ENCODE measurements at regions not wholly inside any gene's neighbourhood (a gene's known extent, or its start where the extent isn't known, plus 50 kb on each side); places are given as distances from the start of the nearest gene placed in this dataset.

DNA sequence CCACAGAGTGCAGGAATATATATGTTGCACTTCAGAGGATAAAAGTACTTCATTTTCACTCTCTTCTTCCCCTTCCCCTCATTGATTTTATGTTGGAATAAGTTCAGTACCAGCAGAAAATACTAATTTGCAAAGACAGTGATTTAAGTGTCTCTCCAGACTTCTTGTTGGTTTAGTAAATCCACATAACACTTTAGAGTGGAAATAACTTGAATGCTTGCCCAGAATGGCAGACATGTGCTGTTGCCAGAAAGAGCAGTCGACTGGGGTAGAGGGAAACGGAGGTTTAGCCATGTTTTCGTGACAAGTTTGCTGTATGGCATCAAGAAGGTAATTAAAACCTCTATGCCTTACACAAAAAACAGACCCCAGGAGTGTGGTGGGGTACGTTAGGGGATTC lies 246.0 kb upstream of the CXCR4 start:
- no peaks in the 10 kb centered on the region for H3K4me1 ChIP-seq
- H3K27ac ChIP-seq = no peak overlapping the region
- TF ChIP-seq CTCF (IDR thresholded peaks at IDR 0.05) (no peak), POLR2A (IDR thresholded peaks at IDR 0.05) (no peak), EP300 (IDR thresholded peaks at IDR 0.05) (no peak)
- DNase-seq (ENCODE audit: low spot score in 2 of 2) = no peak
- WGBS, 2 donors = 38 to 40% methylated on average over 4 of the region's 4 CpGs
- peaks cover 0 to 15% (median 2%) of the 10 kb centered on the region in 4 donors for H3K9me3 ChIP-seq
- H3K4me3 ChIP-seq = no peak overlapping the region
- H3K36me3 ChIP-seq = no peaks in the 10 kb centered on the region
- H3K27me3 ChIP-seq = no peaks in the 10 kb centered on the region

DNA sequence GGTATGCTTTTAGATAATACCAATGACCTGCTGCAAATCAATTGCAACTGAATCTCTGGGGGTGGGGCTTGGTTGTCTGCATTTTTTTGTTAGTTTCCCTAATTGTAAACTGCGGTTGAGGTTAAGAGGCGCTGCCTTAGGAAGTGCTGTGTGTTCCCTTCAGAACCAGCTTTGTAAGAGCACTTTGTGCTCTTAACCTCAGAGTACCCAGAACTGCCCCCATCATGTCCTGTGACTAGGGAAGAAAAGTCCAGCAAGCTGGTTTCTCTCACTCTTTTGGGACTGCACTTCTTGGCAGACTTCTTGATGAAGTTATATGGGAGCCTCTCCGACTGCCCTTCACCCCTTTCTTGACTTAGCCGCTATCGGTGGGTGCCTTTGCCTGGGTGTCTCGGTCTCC lies 245.5 kb upstream of the CXCR4 start:
- Histone ChIP-seq H3K4me1 (no peaks in the 10 kb centered on the region), H3K36me3 (no peaks in the 10 kb centered on the region), H3K4me3 (no peak overlapping the region), H3K9me3 (peaks cover 0 to 14% (median 2%) of the 10 kb centered on the region in 4 donors), H3K27ac (no peak overlapping the region), H3K27me3 (no peaks in the 10 kb centered on the region)
- no peak for DNase-seq (ENCODE audit: low spot score in 2 of 2)
- WGBS, 2 donors = 73 to 78% methylated on average over 6 of the region's 6 CpGs
- TF ChIP-seq EP300 (IDR thresholded peaks at IDR 0.05) (no peak), CTCF (IDR thresholded peaks at IDR 0.05) (no peak), POLR2A (IDR thresholded peaks at IDR 0.05) (no peak)

DNA sequence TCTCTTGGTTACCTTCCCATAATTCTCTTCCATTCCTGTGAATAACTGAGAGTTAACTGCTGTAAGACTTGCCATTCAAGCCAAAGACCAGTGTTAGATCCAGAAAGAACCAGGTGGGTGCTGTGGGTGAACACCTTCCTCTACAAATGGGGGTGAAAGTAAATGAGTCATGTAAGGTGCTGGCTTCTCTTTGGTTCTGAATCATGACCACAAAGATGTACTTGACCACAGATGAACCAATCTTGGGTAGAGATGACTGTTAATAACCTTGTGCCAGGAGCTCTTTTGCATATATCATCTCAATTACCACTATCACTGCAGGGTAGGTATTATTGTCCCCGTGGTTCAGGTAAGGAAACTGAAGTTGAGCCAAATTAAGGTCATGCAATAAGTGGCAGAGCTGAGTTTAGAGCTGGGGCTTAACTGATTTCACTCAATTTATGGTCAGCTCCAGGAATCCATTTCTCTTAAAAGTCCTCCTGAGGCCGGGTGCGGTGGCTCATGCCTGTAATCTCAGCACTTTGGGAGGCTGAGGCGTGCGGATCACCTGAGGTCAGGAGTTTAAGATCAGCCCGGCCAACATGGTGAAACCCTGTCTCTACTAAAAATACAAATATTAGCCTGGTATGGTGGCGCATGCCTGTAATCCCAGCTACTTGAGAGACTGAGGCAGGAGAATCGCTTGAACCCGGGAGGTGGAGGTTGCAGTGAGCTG lies 244.9 kb upstream of the CXCR4 start:
- no peaks in the 10 kb centered on the region for H3K4me1 ChIP-seq
- no peak overlapping the region for H3K27ac ChIP-seq
- WGBS, 2 donors = 93 to 94% methylated on average over 9 of the region's 9 CpGs
- no peaks in the 10 kb centered on the region for H3K36me3 ChIP-seq
- H3K27me3 ChIP-seq = no peaks in the 10 kb centered on the region
- H3K4me3 ChIP-seq = no peak overlapping the region
- TF ChIP-seq POLR2A (IDR thresholded peaks at IDR 0.05) = no peak
- H3K9me3 ChIP-seq = peaks cover 0 to 7% (median 2%) of the 10 kb centered on the region in 4 donors
- no peak for DNase-seq (ENCODE audit: low spot score in 2 of 2)

DNA sequence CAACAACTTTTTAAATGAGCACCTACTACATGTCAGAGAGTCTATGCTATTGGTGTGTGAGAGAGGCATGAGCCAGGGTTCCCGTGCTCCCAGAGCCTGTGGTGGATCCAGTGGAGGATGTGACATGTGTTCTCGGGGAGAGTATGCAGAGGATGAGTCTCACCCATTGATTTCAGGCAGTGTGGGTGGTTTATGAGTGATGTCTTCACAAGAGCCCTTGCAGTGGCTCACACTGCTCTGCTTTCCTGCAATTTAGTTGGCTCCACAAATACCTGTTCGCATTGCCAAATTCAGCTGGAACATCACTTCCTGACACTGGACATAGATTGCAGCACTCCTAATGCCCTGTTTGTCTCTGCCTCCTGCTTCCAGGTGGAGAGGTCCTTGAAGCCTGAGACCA lies 243.6 kb upstream of the CXCR4 start:
- Histone ChIP-seq H3K4me3 (no peak overlapping the region), H3K27ac (no peak overlapping the region), H3K27me3 (no peaks in the 10 kb centered on the region), H3K4me1 (no peaks in the 10 kb centered on the region), H3K9me3 (no peaks in the 10 kb centered on the region), H3K36me3 (no peaks in the 10 kb centered on the region)
- no peak for DNase-seq (ENCODE audit: low spot score in 2 of 2)
- 87 to 88% methylated on average over 3 of the region's 3 CpGs for WGBS, 2 donors
- TF ChIP-seq POLR2A (IDR thresholded peaks at IDR 0.05) (no peak), EP300 (IDR thresholded peaks at IDR 0.05) (no peak), CTCF (IDR thresholded peaks at IDR 0.05) (no peak)

DNA sequence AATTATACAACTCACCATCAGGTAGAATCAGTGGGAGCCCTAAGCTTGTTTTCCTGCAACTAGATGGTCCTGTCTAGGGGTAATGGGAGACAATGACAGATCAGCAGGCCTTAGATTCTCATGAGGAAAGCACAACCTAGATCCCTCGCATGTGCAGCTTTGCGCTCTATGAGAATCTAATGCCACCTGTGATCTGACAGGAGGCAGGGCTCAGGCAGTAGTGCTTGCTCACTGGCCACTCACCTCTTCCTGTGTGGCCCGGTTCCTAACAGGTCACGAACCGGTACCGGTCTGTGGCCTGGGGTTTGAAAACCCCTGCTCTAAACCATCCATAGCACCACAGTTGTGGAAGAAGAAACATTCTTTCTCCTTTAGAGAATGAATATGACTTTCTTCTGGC lies 242.8 kb upstream of the CXCR4 start:
- Histone ChIP-seq H3K27ac (no peak overlapping the region), H3K36me3 (no peaks in the 10 kb centered on the region), H3K4me1 (no peaks in the 10 kb centered on the region), H3K4me3 (no peak overlapping the region), H3K27me3 (no peaks in the 10 kb centered on the region), H3K9me3 (no peaks in the 10 kb centered on the region)
- TF ChIP-seq POLR2A (IDR thresholded peaks at IDR 0.05) (no peak), CTCF (IDR thresholded peaks at IDR 0.05) (no peak), EP300 (IDR thresholded peaks at IDR 0.05) (no peak)
- 86 to 97% methylated on average over 6 of the region's 6 CpGs for WGBS, 2 donors
- DNase-seq (ENCODE audit: low spot score in 2 of 2) = no peak

Measured in tibial nerve (tissue), 4 donors.